HG02610 (cell line): ENCODE measurements at regions not wholly inside any gene's neighbourhood (a gene's known extent, or its start where the extent isn't known, plus 50 kb on each side); places are given as distances from the start of the nearest gene placed in this dataset.

Source experiments
- ATAC-seq: cut with Tn5 transposase; IDR thresholded peaks from one replicate; pipeline ENCODE4 v1.9.1; 2021; ENCODE audit warnings: mild to moderate bottlenecking, moderate library complexity; ENCODE audit not compliant: unreplicated experiment

DNA sequence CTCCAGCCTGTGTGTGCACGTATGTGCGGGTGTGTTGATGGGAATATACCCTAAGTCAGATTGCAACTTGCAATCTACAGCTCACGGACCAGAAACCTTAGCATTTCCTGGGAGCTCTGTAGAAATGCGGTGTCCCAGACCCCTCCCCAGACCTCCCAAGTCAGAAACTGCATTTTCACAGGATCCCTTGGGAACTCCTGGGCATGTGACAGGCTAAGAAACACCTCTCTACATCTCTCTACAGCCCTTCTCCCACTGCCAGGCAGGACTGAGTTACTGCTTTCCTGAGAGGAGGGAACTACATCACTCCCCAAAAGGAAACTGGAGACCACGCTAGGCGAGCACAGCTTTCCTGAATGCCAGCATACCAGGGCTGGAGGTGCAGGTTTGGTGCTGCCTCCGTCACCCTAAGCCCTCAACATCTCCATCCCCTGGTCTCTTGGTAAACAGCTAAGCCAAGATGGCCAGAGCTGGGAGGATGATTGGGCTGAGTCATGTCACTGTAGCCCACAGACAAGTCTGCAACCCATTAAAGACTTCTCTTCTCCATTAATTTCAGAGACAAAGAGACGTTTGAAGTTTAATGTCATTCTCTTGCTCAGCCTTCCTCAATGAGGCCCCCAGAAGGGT, 194.4 kb downstream of the BMP7 start:
- no peak for ATAC-seq

DNA sequence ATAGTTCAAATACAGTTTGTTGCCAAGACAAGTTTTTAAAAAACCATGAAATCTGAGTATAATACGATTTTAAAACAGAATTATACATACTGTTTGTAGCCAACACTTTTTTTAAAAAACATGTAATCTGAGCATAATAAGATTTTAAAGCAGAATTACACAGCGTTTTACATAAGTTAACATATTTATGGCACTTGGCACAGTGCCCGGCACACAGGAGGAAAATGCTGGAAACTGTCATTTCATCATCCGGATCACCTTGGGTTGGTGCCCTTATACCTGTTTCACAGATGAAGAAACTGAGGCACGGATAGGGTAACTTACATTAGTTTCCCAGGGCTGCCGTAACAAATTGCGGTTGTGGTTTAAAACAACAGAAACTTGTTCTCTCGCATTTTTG, 193.0 kb downstream of the BMP7 start:
- no peak for ATAC-seq

DNA sequence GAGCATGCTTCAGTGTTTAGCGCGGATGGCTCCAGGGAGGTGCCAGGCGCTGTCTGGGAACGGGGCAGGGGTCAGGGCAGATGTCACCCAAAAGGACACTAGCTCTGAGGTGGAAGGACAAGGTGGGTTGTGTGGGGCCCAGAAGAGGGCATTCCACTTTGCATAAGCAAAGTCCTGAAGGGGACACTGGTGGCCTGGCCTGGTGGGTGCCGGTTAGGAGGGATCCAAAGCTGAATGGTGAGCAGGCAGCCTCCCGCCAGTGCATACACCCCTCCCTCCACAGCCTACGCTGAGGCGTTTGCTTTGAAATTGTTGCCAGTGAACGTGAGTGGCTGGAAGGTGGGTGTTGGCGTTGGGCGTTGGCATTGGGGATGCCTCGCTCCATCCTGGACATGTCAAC, 192.1 kb downstream of the BMP7 start:
- no peak for ATAC-seq

DNA sequence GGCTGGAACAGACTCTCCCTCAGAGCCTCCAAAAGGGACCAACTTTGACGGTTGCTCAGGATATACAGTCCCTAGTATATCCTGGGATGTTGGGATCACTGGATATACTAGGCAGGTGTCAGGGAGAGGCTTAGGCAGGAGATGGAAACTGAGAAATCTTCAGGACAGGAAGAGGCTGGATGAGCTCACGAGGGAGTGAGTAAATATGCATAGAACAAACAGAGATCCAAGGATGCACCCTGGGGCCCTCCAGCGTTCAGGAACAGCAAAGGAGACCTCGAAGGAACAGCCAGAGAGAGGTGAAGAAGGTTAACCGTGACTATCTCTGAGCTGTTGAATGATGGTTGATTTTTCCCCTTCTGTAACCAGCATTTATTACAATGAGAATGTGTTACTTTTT, 191.3 kb downstream of the BMP7 start:
- no peak for ATAC-seq

DNA sequence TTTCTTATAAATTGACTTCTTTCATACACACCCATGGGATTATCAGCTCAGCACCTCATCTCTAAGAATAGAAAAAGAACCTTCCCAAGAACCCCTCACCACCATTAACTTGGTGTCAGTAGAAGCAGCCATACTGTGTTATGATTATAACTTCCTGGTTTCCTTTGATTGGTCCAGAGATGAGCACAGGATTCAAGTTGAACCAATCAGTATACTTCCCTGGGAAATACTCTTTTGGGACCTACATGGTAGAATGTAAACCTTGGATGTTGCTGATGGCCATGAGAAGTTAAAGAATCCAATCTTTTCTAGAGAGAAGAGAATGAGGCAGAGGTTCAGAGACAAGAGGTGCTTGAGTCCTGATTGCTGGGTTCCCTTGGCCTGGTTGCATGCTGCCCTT, 190.8 kb downstream of the BMP7 start:
- ATAC-seq = no peak

DNA sequence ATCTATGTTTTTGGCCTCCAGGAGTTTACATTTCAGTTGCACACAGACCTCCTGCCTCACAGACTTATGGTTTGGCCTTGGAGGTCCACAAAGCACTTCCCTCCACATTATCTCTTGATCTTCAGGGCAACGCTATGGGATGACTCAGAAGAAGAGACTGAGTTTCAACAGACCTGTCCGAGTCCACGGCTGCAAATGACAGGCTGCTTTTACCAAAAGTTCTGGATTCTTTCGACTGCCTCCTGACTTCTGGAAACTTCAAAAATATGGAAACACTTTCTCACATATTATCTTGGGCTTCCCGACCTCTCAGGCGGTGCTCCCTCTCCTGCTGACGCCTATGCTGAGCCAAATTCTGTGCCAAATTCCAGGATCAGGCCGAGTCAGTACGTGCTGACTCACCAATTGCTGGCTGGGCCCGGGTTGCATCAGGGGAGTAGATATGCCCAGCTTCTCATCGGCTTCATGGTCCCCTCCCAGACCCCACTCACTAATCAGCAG, 190.2 kb downstream of the BMP7 start:
- ATAC-seq = no peak

DNA sequence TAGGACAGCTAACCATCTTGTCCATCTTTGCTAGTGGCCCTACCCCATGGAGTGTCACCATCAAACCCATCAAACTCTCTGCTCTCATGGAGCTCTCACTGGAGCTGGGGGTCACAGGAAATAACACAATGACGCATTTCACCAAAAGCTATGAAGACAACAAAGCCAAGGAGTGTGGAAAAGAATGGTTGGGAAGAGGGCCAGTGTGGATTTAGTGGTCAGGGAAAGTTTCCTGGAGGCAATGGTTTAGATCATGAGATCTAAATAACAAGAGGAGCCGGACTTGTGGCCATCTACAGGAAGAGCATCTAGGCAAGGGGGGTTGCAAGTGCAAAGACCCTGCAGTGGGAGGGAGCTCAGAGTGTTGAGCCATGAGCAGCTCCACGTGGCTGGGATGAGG, 189.5 kb downstream of the BMP7 start:
- ATAC-seq = no peak

DNA sequence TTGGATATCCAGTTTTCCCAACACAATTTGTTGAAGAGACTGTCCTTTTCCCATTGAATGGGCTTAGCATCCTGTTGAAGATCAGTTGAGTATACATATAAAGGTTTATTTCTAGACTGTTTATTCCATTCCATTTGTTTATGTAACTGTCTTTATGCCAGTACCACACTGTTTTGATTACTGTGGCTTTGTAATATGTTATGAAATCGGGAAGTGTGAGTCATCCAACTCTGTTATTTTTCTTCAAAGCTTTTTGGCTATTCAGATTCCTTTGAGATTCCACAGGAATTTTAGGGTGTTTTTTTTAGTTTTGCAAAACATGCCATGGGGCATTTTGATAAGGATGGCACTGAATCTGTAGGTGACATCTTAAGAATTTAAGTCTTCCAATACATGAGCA, 188.3 kb downstream of the BMP7 start:
- ATAC-seq = no peak

DNA sequence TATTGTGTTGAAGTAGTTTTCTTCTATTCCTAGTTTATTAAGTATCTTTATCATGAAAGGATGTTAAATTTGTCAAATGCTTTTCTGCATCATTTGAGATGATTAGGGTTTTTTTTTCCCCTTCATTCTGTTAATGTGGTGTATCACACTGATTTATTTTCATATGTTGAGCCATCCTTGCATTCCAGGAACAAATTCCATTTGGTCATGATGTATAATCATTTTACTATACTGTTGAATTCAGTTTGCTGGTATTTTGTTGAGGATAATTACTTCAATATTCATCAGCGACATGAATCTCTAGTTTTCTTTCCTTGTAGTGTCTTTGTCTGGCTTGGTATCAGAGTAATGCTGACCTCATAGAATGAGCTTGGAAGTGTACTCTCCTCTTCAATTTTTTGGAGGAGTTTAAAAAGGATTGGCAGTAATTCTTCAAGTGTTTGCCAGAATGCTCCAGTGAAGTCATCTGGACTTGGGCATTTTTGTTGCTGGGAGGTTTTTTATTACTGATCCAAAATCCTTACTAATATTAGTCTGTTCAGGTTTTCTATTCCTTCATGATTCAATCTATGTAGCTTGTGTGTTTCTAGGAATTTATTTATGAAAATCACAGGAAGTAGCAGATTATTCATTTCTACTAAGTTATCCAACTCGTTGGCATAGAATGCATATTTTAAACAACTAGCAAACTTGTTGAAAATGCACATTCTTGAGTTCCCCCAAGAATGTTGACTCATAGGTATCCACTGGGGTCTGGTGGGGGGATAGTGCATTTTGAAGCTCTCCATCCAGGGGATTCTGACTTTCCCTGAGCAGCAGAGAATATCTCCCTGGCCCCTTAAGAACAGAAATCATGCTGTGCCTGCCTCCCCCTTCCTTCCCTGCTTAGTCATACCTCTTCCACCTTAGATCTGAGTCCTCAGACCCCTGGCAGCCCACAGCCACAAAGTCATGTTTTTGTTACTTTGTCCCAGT, 187.1 kb downstream of the BMP7 start:
- ATAC-seq = no peak

DNA sequence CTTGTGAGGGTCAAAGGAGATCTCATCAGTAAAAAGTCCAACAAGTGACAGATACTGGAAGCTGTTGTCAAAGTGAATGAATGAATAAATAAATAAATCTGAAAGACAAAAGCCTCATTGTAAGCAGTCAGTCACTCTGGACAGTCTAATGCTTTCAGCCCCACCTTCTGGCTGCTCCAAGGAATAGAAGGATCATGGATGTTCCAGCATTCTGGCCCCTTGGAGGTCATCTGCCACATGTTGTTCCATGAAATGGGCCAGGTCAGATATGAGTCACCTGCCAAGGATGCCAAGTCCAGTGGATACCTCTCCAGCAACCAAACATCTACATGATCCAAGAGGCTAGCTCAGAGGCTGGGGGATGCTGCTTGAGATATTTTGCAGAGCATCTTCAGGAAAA, 185.6 kb downstream of the BMP7 start:
- no peak for ATAC-seq

DNA sequence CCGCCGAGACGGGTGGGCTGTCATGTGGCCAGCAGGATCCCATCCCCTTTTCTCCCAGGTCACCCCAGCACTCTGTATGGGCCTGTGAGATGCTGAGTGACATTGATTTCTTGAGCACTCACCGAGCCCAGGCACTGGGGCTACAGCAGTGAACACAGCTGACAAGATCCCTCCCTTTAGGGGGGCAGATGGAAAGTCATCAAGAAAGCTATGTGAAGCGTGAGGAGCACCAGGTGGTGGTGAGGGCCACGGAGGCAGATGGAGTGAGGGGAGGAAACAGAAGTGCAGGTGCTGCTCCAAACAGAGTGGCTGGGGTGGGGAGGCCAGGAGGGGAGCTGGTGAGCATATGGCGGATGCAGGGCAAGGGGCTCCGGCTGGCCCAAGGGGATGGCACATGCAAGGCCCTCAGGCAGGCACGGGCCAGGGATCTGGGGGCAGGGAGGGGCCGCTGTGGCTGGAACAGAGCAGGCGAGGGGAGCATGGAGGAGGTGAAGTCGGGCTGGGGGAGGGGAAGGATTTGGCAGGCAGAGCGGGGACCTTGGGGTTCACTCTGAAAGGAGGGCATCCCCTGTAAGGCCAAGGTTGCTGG, 184.0 kb downstream of the BMP7 start:
- no peak for ATAC-seq

DNA sequence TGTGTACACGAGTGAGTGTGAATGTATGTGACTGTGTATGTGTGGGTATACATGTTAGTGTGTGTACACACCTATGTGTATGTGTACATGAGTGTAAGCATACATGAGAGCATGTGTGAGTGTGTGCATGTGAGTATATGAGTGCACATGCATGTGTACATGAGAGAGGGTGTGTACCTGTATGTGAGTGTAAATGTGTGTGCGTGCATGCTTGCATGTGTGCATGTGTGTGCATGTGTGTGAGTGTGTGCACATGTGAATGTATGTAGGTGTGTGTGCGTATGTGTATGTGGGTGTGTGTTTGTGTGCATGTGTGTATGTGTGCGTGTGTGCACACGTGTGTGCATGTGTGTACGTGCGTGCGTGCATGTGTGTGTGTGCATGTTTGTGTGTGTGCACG, 183.4 kb downstream of the BMP7 start:
- no peak for ATAC-seq

DNA sequence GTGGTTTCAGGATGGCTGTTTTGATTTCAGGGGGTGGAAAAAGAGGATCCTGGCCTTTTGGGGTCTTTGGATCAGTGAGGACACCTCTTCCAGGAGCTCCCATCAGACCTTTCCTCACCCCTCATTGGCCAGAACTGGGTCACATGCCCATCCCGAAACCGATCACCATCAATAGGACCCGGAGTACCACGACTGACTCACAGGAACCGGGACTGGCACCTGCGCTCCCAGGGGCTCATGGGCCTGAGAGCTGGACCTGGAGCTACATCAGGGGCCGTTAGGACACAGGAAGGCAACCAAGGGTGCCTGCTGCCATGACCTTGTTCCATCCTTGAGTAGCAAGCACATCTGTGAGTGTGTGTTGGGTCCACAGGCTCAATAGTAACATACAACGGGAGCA, 180.4 kb downstream of the BMP7 start:
- no peak for ATAC-seq

DNA sequence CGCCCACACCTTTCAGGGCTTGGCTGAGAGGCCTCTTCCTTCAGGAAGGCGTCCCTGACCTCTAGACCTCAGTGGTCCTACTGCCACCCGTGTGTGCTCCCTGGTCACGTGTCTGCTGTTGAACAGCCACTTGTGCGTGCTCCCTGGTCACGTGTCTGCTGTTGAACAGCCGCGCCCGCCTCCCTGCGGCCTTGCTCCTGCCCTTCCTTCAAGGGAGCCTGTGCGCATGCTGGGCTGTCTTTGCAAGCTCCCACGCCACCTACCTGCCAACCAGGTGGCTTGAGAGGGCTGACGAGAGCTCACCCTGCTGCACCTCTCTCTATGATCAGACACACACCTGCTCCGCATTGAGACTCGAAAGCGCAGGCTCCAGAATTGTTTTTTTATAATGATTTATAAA, 179.3 kb downstream of the BMP7 start:
- no peak for ATAC-seq

DNA sequence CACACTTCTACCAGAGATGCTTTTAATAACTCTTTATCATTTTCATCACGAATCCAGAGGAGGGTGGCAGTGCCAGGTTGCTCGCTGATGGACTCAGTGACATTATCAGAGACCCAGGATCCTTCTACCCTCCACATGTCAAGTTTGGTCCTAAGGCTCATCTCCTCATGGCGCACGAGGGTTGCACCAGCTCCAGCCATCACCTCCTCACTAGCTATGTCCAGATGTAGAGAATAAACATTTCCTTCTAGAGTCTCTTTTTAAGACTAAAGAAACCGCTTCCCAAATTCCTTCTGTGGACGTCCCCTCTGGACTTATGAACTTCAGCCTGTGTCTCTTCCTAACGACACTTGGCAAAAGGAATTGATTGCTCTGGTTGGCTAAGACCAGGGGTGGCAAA, 178.7 kb downstream of the BMP7 start:
- ATAC-seq = no peak

DNA sequence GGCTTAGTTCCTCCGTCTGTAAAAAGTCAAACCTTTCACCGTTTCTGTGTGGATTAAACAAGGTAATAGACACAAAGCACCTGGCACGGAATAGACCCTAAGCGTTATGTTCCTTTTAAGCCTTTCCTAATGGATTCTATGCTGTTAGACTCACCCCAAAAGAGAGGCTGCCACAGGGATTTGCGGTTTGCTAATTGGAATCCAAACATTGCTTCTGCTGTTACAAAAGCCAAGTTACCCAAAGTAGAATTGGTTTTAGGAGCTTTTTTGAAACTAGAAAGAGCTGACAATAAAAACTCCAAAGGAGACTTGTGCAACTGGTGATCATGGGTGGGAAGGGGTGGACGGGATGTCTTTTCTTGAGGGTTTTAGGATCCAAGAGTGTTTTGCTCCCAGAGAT, 178.0 kb downstream of the BMP7 start:
- ATAC-seq = no peak

DNA sequence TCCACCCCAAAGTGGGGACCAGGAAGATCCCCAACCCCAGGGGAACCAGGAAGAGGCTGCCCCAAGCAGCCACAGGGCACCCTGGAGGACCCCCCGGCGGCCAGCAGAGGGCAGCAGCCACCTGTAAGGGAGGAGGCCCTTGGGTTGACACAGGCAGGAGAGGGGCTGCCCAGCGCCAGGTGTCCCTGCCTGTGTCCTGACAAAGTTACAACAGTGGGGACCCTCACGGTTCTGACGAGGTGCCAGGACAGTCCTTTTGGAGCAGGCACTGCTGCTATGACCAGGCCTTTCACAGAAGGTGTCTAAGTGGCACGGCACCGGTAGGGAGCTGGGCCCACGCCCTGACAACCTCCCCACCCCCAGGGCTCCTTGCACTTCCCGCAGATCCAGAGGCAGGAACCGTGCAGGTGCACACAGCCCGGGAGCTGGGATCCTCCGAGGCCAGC, 176.7 kb downstream of the BMP7 start:
- peak; percentile 54 for ATAC-seq

DNA sequence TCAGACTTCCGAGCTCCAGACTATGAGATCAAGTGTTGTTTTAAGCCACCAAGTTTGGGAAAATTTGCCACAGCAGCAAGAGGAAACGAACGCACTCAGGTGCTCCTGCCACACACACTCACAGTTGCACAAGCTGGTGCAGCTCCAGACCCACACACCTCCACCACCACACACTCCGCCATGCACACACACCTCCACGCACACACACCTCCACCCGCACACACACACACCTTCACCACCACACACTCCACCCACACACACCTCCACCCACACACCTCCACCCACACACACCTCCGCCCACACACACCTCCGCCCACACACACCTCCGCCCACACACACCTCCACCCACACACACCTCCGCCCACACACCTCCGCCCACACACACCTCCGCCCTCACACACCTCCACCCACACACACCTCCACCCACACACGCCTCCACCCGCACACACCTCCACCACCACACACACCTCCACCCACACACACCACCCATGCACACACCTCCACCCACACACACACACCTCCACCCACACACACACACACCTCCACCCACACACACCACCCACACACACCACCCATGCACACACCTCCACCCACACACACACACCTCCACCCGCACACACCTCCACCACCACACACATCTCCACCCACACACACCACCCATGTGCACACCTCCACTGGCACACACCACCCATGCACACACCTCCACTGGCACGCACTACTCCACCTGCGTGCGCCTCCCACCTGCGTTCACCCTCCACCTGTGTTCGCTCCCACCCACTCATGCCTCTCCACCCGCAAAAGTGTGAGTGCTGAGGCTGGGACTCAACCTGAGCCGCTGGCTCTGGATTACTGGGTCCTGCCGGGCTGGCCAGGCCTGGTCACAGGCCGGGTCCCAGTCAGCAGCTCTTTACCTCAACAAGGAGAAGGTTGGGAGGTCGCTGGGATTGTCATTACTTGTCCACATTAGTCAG, 175.6 kb downstream of the BMP7 start:
- ATAC-seq = no peak

DNA sequence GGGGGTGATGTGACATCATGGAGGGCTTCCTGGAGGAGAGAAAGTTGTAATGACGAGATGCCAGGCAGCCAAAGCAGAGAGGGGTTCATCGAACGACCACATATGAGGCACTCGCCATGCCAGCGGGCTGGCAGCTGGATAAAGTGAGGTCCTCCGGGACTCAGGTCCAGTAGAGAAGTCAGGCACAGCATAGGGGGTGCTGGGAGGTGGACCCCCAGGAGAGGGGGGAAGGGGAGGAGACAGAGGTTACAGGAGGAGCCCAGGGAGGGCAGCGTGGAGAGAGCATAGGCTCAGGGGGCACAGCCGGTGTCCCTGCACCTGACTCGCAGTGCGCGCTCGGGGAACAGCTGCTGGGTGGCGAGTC, 174.7 kb downstream of the BMP7 start:
- no peak for ATAC-seq

DNA sequence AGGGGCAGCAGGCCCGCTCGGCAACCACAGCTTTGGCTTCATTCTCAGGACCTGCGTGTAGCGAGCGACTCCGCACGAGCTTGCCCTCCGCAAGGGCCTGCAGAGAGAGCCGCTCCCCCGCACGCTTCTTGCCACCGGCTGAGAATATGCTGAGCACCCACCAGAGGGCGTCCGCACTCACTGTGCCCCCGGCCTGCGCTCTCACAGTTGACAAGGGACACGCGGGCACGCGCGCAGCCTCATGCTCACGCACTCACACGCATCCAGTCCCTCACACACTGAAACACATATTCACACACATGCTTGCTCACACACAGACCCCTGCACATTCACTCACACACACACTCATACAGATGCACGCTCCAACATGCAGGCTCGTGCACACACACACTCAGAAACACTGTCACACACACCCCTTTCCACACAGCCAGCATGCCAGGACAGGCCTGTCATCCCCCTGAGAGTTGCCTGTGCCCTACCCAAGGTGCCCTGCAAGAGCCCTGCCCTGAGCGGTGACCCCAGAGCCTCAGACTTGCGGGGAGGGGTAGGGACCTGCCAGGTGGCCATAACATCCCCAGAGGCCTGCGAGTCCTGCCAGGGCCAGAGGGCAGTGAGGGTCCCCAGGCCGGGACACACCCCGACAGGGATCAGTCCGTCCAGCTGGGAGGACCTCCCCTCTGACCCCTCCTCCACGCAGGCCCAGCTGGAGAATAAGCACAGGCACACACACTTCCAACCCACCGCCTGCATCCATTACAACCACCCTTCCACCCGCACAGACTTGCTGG, 174.1 kb downstream of the BMP7 start:
- ATAC-seq = no peak
